GM18498 (cell line): ENCODE measurements at regions not wholly inside any gene's neighbourhood (a gene's known extent, or its start where the extent isn't known, plus 50 kb on each side); places are given as distances from the start of the nearest gene placed in this dataset.

Source experiments
- ATAC-seq: cut with Tn5 transposase; IDR thresholded peaks from one replicate; pipeline ENCODE4 v1.9.1; 2021; ENCODE audit warnings: mild to moderate bottlenecking, moderate library complexity; ENCODE audit not compliant: unreplicated experiment

GRCh38 chr13:90395348-90395747 is 952.1 kb upstream of the MIR17HG start:
- ATAC-seq = no peak

GRCh38 chr13:90395846-90396245 is 951.6 kb upstream of the MIR17HG start:
- no peak for ATAC-seq

GRCh38 chr13:90396266-90396665 is 951.2 kb upstream of the MIR17HG start:
- ATAC-seq = no peak

DNA sequence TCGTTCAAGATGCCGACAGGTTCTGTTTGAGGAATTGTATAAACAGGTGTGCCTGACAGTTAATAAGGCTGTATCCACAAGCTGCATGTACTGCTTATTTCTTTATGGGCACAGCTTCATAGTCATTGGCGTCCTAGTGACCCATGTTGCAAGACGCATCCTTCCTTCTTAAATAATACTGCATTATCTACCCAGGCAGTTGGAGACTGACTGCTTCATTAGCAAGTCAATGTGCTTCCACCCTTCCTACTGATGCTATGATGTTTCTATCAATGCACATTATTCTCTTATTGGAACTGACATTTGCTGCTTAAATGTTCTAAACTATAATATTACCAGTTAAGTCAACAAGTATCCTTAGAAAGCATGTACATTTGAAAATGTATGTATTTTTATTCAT is 950.0 kb upstream of the MIR17HG start:
- ATAC-seq = no peak

DNA sequence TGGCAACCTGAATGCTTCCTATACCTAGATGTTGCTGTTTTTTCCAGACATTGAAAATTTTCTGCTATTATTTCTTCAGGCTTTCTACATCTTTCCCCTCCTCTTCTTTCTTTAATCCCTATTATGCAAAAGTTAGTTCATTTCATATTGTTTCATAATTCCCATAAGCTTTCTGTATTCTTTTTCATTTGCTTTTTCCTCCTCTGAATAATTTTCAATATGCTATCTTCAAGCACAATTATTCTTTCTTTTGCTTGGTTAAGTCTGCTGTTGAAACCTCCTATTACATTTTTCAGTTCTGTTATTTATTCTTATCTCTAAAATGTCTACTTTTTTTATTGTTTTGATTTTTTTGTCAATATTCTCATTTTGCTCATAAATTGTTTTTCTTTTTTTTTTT is 947.1 kb upstream of the MIR17HG start:
- ATAC-seq = no peak

DNA sequence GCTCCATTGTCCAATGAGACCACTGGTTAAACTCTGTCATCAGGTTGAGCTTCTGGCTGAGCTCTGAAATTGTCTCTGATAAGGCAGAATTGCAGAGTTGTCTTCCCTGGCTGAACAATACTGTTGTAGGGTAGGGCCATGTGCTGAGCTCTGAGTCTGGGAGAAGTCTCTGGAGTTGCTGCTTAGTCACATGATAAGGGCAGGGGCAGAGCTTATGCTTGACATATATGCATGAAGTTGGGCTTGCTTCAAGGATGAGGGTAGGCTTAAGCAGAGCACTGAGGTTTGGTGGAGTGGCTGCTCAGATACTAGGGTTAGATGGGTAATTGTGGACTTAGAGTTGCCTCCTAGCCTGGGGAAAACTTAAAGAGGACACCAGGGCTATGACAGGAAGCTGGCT is 946.3 kb upstream of the MIR17HG start:
- no peak for ATAC-seq

GRCh38 chr13:90402102-90402501 is 945.4 kb upstream of the MIR17HG start:
- no peak for ATAC-seq

GRCh38 chr13:90402613-90403012 is 944.9 kb upstream of the MIR17HG start:
- ATAC-seq = no peak

DNA sequence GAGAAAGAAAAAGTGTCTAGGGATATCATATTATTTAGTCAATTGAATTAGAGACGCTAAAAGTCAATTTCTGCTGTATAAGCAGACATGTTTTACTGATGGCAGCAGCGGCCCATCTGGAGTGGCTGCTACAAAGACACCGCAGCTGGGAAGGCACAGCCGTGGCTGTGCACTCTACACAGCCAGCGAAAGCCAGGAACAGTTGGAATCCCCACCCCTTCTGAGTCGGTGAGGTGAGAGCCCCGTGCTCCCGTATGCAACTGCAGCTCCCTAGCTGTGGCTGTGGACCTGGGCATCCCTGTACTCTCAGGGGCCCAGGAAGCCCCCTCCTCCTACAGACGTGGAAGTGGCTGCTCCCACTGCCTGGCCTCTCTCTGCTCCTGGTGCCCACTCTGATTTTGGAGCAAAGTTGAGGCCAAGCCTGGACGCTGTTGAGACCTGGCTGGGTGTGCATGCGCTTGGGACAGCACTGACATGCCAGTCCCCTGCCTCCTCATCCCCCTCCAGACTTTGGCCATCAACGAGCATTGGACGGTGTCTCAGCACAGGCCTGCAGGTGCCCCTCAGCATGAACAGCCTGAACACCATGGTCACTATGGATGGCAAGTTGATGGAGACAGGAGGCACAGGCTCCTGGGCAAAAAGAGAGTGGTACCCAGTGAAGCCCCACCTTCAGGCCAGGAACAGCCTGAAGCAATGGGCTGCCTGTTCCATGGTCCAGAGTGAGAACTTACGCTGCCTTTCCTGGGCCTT is 944.0 kb upstream of the MIR17HG start:
- ATAC-seq = no peak

- no peak for ATAC-seq
Observed at GRCh38 chr13:90405301-90405700, 942.2 kb upstream of the MIR17HG start.

GRCh38 chr13:90412980-90413379 is 934.5 kb upstream of the MIR17HG start:
- no peak for ATAC-seq

DNA sequence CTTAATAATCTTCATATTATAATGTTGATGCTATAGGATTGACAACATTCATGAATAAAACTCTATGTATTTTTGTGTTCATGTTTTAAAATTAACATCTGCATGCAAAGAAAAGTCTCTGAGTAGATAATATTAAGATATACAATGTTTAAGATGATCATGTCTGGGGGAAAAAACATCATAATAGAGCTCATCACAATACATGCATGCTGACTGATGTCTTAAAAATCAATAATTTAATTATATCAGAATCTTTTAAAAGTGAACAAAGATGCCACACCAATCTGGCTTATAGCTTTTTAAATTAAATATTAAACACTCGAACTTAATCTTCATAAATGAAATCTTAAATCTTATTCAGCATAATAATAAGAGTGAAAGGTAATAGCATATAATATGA is 933.9 kb upstream of the MIR17HG start:
- ATAC-seq = no peak

- no peak for ATAC-seq
Observed at GRCh38 chr13:90414691-90415596, 932.5 kb upstream of the MIR17HG start.

- no peak for ATAC-seq
Observed at GRCh38 chr13:90415902-90416301, 931.6 kb upstream of the MIR17HG start.

DNA sequence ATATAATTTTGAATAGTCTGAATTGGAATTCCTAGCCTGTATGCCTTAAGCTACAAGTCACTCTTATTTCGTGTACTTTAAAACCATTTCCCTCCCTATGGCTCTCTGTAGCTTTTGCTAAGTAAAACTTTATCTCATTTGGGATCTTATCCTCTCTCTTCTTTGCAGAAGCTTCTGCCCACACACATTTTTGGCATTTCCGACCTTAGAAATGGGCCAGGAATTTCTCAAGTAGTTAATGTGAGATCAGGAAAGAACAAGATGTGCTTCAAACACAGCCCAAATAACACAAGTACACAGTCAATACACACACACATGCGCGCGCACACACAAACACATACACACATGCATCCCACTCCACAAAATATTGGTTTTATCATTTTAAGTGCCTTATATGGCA is 931.0 kb upstream of the MIR17HG start:
- ATAC-seq = no peak

- no peak for ATAC-seq
Observed at GRCh38 chr13:90416938-90417337, 930.5 kb upstream of the MIR17HG start.

DNA sequence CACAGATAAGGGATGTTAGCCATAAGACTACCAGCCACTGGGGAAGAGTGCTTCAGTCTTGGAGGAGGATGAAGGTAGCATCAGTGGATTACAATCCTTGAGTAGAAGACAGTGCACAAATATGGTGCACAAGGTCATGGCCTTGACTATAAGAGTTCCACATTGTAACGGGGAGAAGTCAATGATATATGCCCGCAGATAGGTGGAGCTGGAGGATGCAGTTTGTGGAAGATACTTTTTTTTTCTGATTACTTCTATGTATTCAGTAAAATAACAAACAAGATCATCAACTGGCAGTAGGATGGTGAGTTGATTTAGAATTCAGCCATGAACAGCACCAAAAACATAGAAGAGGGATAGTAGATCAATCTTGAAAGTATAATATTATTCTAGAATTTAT is 926.8 kb upstream of the MIR17HG start:
- no peak for ATAC-seq

DNA sequence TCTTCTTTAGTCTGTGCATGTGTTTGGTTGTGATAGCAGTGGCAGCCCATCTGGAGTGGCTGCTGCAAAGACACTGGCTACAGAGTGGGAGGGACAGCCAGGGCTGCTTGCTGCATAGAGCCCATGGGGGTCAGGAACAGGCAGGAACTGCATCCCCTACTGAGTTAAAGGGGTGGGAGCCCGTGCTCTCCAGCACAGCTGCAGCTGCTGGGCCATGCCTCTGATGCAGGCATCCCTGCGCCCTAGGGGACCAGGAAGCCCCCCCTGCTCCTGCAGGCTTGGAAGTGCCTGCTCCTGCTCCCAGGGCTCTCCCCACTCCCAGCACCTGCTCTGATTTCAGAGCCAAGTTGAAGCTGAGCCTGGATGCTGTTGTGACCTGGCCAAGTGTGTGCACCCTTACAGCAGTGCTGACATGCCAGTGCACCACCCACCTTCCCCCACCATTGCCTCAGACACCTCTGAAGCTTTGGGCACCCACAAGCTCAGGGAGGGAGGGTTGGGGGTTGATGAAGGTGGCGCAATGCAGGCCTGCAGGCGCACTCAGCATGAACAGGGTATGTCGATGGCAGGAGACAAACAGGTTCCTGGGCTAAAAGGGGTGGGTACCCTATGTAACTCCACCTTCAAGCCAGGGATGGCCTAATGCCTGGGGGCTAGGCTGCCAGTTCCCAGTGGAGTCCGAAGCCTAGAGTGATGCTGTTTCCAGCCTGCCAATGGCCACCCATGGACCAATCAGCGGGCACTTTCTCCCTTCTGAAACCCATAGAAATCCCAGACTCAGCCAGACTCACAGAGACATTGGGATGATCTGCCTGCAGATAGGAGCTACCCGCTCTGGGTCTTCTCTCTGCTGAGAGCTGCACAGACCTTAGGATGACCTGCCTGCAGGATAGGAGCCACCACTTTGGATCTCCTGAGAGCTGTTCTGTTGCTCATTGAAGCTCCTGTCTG is 919.9 kb upstream of the MIR17HG start:
- ATAC-seq = no peak

GRCh38 chr13:90428522-90429210 is 918.8 kb upstream of the MIR17HG start:
- no peak for ATAC-seq

- no peak for ATAC-seq
Observed at GRCh38 chr13:90430127-90430526, 917.4 kb upstream of the MIR17HG start.
